Occipital lobe (tissue), 1 donor: ENCODE measurements at regions not wholly inside any gene's neighbourhood (a gene's known extent, or its start where the extent isn't known, plus 50 kb on each side); places are given as distances from the start of the nearest gene placed in this dataset.
"Not testable (repeated sequence)": the region's sequence is repeated elsewhere in the genome, so short reads cannot be mapped to it uniquely, and the experiment has no call there.

Source experiments
- DNase-seq: peaks from one replicate; lab custom pipeline; 2025; lab: John Stamatoyannopoulos, UW

DNA sequence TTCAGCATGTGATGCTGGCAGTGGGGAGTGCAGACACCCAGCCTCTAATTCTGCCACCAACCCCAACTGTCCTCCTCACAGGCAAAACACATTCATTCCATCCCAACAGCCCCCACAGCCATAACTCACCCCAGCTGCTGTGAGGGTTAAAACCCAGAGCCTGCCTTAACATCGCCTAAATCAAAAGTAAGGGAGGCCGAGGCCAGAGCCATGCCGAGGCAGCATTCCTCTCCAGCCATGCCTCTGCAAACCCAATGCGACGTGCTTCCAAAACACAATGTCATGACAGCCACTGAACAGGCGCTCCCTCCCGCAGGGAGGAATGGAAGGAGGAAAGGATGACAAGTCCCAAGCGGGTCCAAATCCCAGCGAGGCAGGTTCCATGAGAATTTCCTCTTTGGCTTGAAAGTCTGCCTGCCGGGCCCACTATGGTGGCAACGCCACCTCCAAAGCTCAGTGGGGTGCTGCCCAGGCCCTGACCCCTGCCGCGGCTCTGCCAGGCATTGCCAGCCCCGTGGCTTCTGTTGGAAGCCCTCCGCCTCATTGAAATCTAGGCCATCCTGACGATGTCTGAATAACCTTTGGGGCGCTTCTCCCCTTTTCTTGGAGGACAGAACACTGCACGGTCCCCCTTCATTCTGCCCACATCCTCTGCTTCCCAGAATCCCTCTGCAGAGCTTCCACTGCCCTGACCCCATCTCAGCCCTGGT, 472.3 kb downstream of the BRD1 start:
- no peak for DNase-seq

DNA sequence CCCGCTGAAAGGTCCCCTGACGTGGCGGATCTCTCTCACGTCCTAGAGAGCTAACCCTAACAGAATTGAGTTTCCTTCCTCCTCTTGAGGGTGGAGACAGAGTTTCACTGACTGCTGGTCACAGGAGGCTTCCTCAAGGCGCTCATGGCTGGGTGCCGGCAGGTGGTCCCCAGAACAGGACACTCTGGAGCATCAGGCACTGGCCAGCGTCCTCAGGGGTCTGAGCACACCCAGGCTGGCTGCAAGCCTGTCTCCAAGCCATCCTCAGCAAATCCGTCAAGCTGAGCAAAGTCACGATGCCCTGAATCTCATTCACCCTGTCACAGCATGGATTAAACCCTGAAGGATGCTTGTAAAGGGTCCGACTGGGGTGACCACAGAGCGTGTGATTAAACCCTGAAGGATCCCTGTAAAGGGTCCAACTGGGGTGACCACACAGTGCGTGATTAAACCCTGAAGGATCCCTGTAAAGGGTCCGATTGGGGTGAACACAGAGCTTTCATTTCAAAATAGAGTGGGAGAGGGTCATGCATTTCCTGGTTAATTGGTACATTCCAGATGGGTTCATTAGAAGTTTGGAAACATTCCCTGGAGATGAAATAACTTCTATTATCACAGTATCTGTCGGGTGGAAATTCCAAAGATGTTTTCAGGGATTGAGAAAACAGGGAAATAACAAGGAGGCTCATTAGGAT, 473.0 kb downstream of the BRD1 start:
- no peak for DNase-seq

DNA sequence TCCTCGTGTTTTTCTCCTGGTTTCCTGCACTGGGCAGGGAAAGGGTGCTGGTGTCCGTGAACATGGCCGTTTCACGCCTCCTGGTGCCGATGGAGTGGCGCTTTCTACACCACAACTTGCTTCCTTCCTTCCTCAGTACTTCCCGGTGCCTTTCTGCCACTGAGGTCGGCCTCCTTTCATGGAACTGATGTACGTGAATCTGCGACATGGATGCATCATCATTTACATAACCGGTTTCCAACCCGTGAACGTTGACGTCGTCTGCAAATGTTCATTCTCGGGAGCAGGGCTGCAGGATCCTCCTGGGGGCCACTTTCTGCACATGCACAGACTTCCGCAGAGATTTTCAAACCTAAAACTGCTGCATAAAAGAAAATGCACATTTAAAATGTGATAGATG, 474.4 kb downstream of the BRD1 start:
- DNase-seq = no peak

DNA sequence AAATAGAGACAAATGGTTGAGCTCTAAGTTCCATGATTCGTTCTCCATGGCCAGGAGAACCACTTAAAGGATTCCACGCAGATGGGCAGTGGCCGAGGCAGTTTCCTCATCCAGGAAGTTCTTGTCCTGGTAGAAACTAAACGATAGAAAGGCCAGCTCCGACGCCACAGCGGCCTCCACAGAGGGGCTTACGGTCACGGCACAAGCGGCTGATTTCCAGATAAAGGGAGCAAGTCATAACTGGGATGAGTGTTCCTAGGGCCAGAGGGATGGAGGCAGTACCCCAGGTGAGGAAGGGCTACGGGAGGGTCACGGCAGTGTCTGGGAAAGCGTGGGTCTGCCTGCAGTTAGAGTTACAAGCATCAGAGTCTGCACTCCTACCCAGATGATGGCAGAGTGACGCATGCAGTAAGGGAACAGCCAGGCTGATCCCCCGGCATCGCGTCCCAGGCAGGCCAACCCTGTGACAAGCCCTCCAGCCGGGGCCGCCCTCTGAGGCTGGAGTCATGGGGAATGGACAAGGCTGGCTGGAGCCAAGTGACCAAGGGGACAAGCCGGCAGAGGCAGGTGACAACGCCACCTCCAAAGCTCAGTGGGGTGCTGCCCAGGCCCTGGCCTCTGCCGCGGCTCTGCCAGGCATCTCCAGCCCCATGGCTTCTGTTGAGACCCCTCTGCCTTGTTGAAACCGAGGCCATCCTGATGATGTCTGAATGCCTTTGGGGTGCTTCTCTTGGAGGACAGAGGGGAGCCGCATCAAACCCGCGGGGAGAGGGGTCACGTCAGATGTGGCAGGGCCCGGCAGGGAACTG, 475.1 kb downstream of the BRD1 start:
- DNase-seq = no peak

DNA sequence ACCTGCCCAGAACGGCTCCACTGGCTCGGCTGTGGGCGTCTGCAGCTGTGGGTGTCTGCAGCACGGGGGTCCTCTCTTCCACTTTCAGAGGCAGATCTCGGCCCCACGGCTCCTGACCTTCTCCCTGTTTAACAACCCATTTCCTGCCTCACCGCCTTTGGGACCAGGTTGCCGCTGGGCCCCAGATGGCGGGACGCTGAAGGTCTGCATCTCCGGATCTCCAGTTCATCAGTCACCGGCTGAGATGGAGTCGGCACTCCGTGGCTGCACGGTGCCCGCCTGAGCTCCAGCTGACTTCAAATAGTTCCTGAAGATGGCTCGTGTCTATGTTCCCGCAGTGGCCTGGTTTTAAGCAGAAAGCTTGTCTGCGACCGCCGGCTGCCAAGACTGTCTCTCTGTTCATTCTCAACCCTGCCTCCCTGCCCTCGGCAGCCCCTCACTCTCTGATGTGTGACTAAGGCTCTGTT, 475.9 kb downstream of the BRD1 start:
- DNase-seq = no peak

DNA sequence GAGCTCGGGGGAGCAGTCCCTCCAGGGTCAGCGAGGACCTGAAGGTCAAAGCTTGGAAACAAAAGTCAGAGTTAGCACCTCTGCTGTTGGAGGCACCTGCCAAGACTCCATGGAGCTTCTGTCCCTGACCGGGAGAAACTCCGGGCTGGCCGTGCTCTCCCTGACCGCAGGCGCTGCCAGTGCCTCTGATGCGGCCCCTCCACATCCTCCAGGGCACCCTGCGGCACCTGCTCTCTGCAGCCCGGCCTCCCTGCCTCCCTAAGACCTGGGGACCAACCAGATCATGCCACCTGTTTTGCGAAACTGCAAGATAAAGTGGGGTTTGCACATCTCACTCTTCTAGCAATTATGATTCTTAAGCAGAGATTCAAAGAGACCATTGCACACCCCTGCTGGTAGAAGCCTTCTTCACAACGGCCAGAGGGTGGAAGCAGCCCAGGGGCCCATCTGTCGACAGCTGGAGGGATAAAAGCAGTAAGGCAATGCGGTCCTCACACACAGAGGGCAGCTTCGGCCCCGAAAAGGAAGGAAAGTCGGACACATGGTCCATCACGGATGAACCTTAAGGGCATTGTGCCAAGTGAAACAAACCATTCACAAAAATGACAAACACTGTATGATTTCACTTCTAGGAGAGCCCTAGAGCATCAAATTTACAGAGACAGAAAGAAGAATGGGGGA, 477.1 kb downstream of the BRD1 start:
- no peak for DNase-seq

DNA sequence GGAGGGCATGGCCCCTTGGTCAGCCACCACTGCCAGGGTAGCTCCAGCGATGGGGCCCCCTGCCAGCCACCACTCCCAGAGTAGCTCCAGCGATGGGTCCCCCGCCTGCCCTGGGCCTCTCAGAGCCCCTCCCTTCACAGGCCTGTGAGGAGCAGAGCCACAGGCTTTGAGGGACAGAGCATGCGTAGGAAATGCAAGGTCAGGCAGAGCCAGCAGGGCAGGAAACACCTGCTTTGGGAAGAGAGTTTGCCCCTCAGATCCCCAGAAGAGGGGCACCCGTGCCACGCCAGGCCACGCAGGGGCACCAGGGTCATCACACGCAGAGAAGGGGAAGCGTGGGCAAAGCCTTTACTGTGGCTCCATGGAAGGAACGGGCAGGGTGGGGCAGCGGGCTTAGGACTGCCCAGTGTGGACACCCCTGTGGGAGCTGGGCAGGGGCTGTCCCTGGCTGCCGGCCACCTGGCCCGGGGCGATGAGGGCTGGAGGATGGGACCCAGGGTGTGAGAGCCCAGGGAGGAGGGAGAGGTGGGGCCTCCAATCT, 477.8 kb downstream of the BRD1 start:
- DNase-seq = no peak

DNA sequence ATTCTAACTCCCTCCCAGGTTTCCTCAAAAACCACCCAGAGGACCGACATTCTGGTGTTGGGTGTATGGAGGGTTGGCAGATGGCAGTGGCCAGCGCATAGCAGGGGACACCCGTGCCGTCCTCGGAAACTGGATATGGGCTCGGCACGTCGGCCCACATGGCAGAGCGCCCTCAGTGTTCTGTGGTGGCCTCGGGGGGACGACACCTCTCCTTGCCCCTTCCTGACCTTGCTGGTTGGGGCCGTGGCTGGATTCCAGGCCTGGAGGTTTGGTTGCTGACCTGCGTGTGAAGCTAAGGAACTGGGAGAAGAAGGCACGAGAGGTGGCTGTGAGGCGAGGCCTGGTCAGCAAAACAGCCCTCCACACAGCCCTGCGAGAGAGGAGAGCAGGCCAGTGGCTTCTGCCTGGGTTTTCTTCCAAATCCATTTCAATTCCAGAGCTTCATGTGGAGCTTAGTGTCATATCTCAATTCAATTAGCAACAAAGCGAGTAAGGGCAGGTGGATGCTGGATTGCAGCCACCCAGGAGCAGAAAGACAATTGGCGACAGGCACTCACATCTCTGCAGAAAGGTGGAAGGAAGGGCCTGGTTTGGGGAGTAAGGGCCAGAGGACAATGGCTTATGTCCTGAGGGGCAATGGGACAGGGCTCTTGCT, 478.4 kb downstream of the BRD1 start:
- DNase-seq = no peak

DNA sequence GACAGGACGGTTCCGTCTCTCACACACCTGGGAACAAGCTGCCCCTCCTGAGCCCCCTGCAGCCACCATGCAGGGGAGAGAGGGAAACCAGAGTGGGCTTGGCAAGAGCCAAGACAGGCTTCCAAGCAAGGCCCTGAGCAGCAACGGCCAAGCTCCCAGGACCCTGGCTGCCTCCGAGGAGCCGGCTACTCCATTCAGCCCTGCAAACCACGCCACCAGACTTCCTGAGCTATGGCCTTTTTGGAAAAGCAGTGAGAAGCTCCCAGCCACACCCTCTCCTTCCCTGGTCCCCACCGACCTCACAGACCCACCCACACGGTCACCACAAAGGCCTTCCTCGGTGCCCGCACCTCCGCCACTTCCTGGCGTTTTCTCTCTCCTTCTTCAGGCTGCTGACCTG, 479.0 kb downstream of the BRD1 start:
- DNase-seq = no peak

DNA sequence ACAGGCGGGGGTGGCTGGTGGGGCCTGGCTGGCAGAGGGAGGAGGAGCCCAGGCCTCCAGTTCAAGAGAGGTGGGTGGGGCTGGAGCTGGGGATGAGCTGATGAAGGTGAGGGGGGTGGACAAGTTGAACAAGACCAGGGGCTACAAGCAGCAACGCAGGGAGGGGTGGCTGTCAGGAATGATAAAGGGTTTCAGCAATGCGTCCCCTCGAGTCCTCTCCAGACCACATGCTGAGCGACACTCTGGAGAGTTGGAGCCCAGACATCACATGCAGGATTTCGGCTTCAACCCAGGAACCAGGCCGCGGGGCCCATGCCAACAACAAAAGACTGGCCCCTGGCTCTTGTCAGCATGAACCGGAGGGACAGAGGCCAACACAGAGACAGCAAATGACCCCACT, 480.3 kb downstream of the BRD1 start:
- no peak for DNase-seq

DNA sequence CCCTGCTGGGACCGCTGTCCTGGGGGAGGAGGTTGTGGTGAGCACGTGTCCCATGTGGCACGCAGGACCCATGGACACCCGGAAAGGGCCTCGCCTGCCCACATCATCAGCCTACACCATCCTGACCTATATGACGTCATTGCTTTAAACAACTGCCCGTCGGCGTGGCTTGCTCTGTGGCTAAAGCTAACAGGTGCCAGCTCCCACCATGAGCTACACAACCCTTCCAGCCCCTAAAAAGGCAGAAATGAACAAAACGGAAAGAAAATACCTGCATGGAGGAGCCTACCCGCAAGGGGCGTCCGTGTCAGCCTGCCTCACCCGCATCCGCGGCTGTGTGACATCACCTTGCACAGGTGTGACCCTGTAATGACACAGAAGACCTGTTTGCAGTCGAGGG, 481.8 kb downstream of the BRD1 start:
- DNase-seq = no peak

DNA sequence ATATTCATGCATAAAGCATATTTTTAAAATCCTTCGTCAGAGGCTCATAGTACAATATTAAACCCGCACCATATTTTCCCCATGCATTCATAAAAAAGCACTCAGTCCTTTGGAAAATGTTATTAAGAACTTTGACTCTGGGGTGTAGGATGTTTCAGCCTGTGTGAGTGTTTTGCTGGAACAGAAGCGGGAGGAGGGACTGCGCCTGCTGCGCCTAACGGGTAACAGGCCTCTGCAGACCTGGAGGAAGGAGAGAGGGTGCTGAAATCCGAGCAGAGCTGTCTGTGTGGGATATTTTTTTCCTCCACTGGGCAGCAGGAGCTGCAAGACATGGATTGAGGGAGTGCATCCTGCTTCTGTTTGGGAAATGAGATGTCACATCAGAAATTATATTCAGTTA, 483.0 kb downstream of the BRD1 start:
- no peak for DNase-seq

DNA sequence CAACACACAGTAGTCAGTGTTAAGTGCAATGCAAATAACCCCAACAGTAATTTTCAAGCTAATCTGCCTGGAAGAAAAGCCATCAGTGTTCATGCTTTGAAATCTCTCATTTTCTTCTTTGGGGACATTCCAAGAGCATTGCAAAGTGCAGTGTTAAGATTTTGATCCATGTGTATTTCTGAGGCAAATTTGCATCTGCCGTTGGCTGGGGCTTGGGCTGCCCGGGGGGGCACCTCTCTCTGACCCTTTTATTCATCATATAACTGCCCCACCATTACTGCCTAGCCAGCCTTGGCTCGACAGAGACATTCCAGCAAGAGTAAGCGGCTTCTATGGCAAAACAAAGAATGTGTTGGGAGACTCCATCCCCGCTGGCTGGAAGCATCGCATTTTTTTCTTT, 483.5 kb downstream of the BRD1 start:
- DNase-seq = no peak

DNA sequence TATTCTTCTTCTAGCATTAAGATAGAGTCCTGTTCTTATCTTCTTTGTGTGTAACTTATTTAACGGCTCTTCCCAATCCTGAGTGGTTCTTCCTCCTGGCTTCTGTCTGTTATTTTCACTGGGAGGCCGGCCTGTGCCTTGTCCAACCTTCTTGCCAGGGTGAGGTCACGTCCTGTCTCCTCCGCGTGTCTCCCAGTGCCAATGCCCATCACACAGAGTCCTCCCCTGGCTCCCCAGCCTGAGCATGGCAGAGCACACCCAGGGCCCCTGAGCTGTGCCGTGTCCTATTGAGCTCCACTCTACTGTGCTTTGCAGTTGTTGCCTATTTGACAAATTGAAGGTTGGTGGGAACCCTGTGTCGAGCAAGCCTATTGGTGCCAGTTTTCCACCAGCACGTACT, 487.3 kb downstream of the BRD1 start:
- DNase-seq = no peak

DNA sequence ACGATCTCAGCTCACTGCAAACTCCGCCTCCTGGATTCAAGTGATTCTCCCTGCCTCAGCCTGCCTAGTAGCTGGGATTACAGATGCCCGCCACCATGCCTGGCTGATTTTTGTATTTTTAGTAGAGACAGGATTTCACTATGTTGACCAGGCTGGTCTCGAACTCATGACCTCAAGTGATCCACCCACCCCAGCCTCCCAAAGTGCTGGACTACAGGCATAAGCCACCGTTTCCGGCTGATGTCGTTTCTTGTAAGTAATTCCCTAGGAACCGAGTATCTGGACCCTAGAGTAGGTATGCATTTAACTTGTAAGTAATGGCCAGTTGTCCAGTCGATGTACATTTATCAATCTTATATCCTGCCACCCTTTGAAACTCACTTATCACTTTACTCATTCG, 491.2 kb downstream of the BRD1 start:
- not testable (repeated sequence) for DNase-seq

DNA sequence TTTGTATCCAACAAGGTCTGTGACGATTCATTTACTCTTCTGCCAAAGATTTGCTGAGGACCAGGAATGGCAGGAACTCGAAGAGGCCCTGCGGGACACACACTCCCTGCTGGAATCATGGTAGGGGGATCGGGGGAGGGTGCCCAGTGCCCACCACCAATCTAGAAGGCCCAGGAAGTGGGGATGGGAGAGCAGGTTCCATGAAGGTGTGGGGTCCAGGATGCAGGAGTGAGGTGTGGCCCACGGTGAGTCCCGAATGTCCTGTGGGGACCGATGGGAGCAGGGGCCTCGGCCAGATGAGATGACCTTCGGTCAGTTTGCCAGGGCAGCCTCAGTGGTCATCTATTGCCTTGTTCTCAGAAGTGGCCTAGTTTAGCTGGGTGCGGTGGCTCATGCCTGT, 492.7 kb downstream of the BRD1 start:
- no peak for DNase-seq

DNA sequence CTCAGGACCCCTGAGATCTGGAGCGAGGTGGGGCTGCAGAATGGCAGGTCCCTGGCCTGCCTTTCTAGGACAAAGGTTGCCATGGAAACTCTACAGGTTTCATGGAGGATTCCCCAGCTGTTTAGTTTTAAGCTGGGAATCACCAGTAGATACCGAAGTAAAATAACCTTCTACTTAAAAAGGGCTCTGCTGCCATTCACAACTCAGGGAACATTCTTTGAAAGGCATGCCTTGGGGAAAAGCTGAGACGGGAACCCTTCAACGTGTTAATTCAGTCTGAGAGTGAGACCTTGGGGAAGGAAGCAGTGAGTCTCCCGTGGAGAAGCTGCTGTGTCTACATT, 493.3 kb downstream of the BRD1 start:
- DNase-seq = no peak

DNA sequence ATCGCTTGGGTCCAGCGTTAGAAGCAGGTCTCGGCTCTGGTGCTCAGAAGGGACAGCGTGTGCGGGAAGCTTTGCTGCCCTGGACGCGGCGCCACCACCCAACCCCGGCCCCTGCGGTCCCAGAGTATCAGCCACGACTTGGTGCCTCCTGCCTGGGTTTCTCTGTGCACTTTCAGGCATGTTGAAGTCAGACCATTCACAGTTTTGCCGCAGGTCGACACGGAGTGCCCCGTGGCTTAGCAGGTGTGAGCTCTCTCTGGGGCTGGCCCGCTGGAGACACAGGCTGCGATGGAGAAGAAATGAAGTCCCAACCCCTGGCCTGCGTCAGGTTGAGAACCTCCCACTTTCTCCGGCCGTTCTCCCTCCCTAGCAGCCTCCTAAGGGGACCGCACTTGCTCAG, 494.5 kb downstream of the BRD1 start:
- no peak for DNase-seq

DNA sequence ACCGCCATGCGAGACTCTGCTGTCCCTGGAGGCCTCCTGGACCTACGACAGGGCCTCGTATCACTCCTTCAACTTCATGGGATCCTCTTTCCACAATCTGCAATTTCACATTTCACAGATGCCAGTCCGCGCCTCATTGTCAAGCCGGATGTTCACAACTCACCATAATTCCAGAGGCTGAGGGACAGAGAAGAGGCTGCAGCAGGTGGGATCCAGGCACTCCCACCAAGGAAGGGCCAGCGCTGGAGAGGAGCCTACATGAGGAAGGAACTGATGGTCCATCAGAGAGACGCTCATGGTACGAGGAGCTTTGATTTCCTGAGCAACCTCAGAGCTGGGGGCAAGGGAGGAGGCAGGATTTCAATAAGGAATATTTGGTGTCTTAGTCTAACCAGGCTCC, 495.0 kb downstream of the BRD1 start:
- DNase-seq = no peak

DNA sequence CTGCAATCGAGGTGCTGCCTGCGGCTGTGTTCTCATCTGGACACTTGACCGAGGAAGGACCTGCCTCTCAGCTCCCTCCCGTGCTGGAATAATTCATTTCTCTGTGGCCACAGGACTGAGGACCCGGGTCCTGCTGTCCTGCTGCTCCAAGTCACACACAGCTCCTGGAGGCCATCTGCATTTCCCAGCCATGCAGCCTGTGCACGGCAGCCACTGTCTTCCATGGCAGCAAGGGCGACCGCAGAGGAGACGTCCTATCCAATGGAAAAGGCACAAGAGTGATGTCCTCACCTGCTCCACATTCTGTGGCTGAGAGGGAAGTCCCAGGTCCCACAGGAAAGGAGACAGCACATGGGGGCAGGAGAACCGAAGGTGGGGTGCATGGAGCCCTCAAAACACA, 495.8 kb downstream of the BRD1 start:
- no peak for DNase-seq

DNA sequence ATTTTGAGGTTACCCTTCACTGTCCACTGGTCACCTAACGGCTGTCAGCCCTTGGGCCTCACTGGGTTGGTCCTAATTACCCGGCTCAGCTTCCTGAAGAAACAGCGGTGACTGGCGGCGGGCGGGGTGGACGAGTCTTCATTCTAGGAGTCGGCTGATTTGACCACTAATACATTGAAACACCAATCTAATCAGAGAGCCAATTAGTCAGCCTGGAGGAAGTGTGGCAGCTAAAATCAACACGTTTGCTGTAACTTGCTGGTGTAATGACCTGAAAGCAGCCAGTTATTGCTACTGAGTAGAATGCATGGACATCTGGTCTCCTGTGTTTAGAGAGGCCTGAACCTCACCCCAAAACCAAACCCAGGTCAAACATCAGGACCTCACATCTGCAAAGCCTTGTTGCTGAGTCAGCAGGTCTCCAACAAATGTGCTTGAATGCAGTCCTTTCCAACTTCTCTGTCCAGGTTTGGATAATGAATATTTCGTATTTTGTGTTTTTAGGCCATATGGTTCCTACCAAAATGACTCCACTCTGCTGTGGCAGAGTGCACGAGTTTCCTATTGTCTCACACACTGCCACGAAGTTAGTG, 496.4 kb downstream of the BRD1 start:
- DNase-seq = no peak
